Testis (tissue), 2 donors: ENCODE measurements at regions not wholly inside any gene's neighbourhood (a gene's known extent, or its start where the extent isn't known, plus 50 kb on each side); places are given as distances from the start of the nearest gene placed in this dataset.

Source experiments
- POLR2A ChIP-seq: fragments of 450-650 bp; IDR thresholded peaks from one replicate; pipeline ENCODE4 v1.6.1; 2017; ENCODE audit warnings: antibody characterized with exemption, mild to moderate bottlenecking, moderate library complexity
- TF ChIP-seq, protein P1 (sequence below), 3 experiments: fragments of 450-650 bp in 2 of 3; fragments of 200-600 bp in 1 of 3; sonication (generic) in 1 of 3; IDR thresholded peaks; one replicate each; pipeline ENCODE4 v1.5.1; 2016 to 2019; ENCODE audit warnings: antibody characterized with exemption in 3 of 3, mild to moderate bottlenecking in 2 of 3, moderate library complexity in 1 of 3

DNA sequence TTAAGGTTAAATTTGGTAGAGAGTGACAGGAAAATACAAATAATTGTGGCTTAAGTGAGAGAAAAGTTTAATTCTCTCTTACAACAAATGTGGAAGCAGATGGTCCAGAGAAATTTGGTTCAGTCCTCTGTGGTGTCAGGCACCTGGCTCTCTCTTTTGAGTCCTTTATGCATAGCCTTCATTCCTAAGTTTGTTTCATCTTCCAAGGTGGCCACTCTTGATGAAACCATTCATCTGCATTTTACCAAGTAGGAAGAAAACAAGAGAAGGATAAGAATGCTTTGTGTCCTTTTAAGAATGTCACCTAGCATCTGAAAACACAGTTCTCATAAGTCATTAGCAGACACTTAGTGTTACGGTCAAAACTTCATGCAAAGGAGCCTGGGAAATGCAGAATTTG, 442.5 kb downstream of the CCER1 start:
- TF ChIP-seq, protein P1, sequence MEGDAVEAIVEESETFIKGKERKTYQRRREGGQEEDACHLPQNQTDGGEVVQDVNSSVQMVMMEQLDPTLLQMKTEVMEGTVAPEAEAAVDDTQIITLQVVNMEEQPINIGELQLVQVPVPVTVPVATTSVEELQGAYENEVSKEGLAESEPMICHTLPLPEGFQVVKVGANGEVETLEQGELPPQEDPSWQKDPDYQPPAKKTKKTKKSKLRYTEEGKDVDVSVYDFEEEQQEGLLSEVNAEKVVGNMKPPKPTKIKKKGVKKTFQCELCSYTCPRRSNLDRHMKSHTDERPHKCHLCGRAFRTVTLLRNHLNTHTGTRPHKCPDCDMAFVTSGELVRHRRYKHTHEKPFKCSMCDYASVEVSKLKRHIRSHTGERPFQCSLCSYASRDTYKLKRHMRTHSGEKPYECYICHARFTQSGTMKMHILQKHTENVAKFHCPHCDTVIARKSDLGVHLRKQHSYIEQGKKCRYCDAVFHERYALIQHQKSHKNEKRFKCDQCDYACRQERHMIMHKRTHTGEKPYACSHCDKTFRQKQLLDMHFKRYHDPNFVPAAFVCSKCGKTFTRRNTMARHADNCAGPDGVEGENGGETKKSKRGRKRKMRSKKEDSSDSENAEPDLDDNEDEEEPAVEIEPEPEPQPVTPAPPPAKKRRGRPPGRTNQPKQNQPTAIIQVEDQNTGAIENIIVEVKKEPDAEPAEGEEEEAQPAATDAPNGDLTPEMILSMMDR (IDR thresholded peaks at IDR 0.05): no peak
- TF ChIP-seq POLR2A: no peak
